Caco-2 (cell line): ENCODE measurements at regions not wholly inside any gene's neighbourhood (a gene's known extent, or its start where the extent isn't known, plus 50 kb on each side); places are given as distances from the start of the nearest gene placed in this dataset.

ENCODE experiments used
- BruUV-seq: library from RNA; stranded (reverse); fragments of 400-500 nt; replicated peaks from 2 replicates; lab custom pipeline; 2021; lab: Mats Ljungman, UMichigan
- CTCF ChIA-PET: fragments of 300-600 bp; sonication (Branson Sonifier 250); formaldehyde crosslinking; loops from one replicate; lab custom pipeline; 2022; ENCODE audit warnings: antibody characterized with exemption; lab: Charles Lee
- POLR2A ChIA-PET: fragments of 300-600 bp; sonication (Branson Sonifier 250); formaldehyde crosslinking; loops from one replicate; lab custom pipeline; 2022; ENCODE audit warnings: antibody characterized with exemption; lab: Charles Lee
- DNase-seq, 2 experiments: peaks; one replicate each; pipeline versions ENCODE4 v3.0.0 to v3.0.0-alpha.2; 2020 to 2022
- H3K27me3 ChIP-seq: replicated peaks from 2 replicates; pipeline ENCODE4 v1.6.0; 2011; ENCODE audit warnings: low read length; ENCODE audit not compliant: control insufficient read depth, insufficient read depth
- H3K36me3 ChIP-seq: 2 replicates; pipeline ENCODE4 v1.5.1; 2011; ENCODE audit warnings: low read length; ENCODE audit not compliant: control insufficient read depth, insufficient read depth
- H3K4me1 ChIP-seq: fragments of 250-450 bp; sonication (Bioruptor Pico); 2 replicates; pipeline ENCODE4 v1.5.1; 2020; ENCODE audit warnings: mild to moderate bottlenecking
- H3K4me3 ChIP-seq: 2 replicates; pipeline ENCODE4 v1.5.1; 2011; ENCODE audit warnings: low read depth, mild to moderate bottlenecking, control low read depth, low read length
- H3K9me3 ChIP-seq: fragments of 250-450 bp; sonication (Bioruptor Pico); 2 replicates; pipeline ENCODE4 v1.5.1; 2020; ENCODE audit warnings: mild to moderate bottlenecking, moderate library complexity
- H3K27ac Mint-ChIP-seq: one replicate; pipeline ENCODE4 v1.8.0; 2022; ENCODE audit warnings: mixed read lengths; ENCODE audit not compliant: unreplicated experiment
- H3K27me3 Mint-ChIP-seq: one replicate; pipeline ENCODE4 v1.8.0; 2022; ENCODE audit warnings: mixed read lengths; ENCODE audit not compliant: insufficient read depth, unreplicated experiment
- H3K36me3 Mint-ChIP-seq: one replicate; pipeline ENCODE4 v1.8.0; 2022; ENCODE audit warnings: mild to moderate bottlenecking, mixed read lengths; ENCODE audit not compliant: insufficient read depth, unreplicated experiment
- H3K4me1 Mint-ChIP-seq: one replicate; pipeline ENCODE4 v1.8.0; 2022; ENCODE audit warnings: low read depth, mixed read lengths; ENCODE audit not compliant: unreplicated experiment
- H3K4me3 Mint-ChIP-seq: one replicate; pipeline ENCODE4 v1.8.0; 2022; ENCODE audit warnings: mild to moderate bottlenecking, moderate library complexity, mixed read lengths; ENCODE audit not compliant: unreplicated experiment
- H3K9me3 Mint-ChIP-seq: one replicate; pipeline ENCODE4 v1.8.0; 2022; ENCODE audit warnings: mixed read lengths; ENCODE audit not compliant: unreplicated experiment
- intact Hi-C: fragments of 100-400 bp; cut with micrococcal nuclease; formaldehyde crosslinking; loops from one replicate; pipeline ENCODE4 v1.10.0; 2022; ENCODE audit not compliant: unreplicated experiment
- TF ChIP-seq, protein P1 (sequence below), 2 experiments: fragments of 200-600 bp in 1 of 2; IDR thresholded peaks; 1 replicate in 1 of 2; 2 replicates in 1 of 2; pipeline versions ENCODE4 v1.5.1 to v1.8.0; 2011 to 2022; ENCODE audit warnings: antibody characterized with exemption in 1 of 2, control low read depth in 1 of 2, inconsistent platforms in 1 of 2, low read depth in 1 of 2, low read length in 1 of 2, mild to moderate bottlenecking in 1 of 2, moderate library complexity in 1 of 2; ENCODE audit not compliant: insufficient read depth in 1 of 2, severe bottlenecking in 1 of 2, unreplicated experiment in 1 of 2

DNA sequence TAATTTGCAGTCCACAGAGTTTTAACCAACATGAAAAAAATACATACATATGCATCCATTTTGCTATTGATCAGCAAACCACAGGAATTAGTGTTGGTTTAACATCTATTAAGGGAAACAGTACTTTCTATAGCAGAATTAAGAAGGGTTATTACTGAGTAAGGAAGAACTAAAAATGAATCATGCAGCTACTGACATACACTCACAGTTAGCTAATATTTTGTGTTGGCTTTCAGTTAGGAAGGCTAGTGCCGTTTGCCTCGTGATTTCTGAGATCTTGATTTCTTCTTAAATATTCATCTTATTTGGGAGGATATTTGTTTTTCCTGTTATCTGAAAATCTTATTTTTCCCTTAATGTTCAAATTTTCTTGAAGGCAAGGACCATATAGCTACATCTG lies 423.4 kb downstream of the NOVA1 start:
- no peaks in the 10 kb centered on the region for H3K4me1 ChIP-seq
- TF ChIP-seq, protein P1, sequence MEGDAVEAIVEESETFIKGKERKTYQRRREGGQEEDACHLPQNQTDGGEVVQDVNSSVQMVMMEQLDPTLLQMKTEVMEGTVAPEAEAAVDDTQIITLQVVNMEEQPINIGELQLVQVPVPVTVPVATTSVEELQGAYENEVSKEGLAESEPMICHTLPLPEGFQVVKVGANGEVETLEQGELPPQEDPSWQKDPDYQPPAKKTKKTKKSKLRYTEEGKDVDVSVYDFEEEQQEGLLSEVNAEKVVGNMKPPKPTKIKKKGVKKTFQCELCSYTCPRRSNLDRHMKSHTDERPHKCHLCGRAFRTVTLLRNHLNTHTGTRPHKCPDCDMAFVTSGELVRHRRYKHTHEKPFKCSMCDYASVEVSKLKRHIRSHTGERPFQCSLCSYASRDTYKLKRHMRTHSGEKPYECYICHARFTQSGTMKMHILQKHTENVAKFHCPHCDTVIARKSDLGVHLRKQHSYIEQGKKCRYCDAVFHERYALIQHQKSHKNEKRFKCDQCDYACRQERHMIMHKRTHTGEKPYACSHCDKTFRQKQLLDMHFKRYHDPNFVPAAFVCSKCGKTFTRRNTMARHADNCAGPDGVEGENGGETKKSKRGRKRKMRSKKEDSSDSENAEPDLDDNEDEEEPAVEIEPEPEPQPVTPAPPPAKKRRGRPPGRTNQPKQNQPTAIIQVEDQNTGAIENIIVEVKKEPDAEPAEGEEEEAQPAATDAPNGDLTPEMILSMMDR (IDR thresholded peaks at IDR 0.05; ENCODE audit: insufficient read depth in 1 of 2, low read depth in 1 of 2, low read length in 1 of 2, severe bottlenecking in 1 of 2, unreplicated experiment in 1 of 2), result no peak
- intact Hi-C loops, result no loop called here
- Mint-ChIP-seq H3K27ac (no peak overlapping the region), H3K4me1 (no peaks in the 10 kb centered on the region), H3K27me3 (peaks cover 3% of the 10 kb centered on the region), H3K4me3 (no peak overlapping the region), H3K9me3 (no peaks in the 10 kb centered on the region), H3K36me3 (no peaks in the 10 kb centered on the region)
- no peaks in the 10 kb centered on the region for H3K9me3 ChIP-seq
- no TSS peak for BruUV-seq
- H3K36me3 ChIP-seq, result no peaks in the 10 kb centered on the region
- no peak overlapping the region for H3K4me3 ChIP-seq
- ChIA-PET POLR2A (no interaction called here), CTCF (no interaction called here)
- no peak for DNase-seq
- H3K27me3 ChIP-seq, result no peaks in the 10 kb centered on the region

DNA sequence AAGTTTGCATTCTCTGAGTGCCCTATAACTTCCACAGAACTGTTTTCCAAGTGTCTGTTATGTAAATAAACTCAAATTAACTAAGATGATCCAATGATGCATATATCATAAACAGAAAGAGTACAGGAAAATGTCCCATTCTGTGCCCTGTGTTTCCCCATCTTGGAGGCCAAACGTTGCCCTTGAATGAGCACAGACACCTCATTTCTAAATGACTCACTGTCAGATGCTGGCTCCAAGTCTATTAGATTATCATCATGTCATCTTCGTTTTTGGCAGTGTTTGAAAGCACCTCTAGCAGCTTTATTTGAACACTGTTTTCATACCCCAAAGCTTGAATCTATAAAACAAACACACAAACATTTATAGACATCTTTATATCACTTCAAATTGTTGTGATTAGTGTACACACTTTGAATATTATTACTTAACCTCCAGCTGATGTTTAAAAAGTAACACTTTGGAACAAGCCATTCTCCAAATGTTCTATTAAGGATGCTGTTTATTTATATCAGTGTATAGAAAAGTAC lies 424.2 kb downstream of the NOVA1 start:
- no peaks in the 10 kb centered on the region for H3K9me3 ChIP-seq
- ChIA-PET CTCF (no interaction called here), POLR2A (no interaction called here)
- no TSS peak for BruUV-seq
- H3K4me3 ChIP-seq, result no peak overlapping the region
- H3K4me3 Mint-ChIP-seq, result no peak overlapping the region
- intact Hi-C loops, result no loop called here
- H3K36me3 Mint-ChIP-seq, result no peaks in the 10 kb centered on the region
- H3K36me3 ChIP-seq, result no peaks in the 10 kb centered on the region
- no peaks in the 10 kb centered on the region for H3K9me3 Mint-ChIP-seq
- peaks cover 3% of the 10 kb centered on the region for H3K27me3 Mint-ChIP-seq
- DNase-seq, result no peak
- no peaks in the 10 kb centered on the region for H3K4me1 Mint-ChIP-seq
- H3K27me3 ChIP-seq, result no peaks in the 10 kb centered on the region
- H3K27ac Mint-ChIP-seq, result no peak overlapping the region
- no peaks in the 10 kb centered on the region for H3K4me1 ChIP-seq
- TF ChIP-seq, protein P1 (IDR thresholded peaks at IDR 0.05; ENCODE audit: insufficient read depth in 1 of 2, low read depth in 1 of 2, low read length in 1 of 2, severe bottlenecking in 1 of 2, unreplicated experiment in 1 of 2), result no peak

DNA sequence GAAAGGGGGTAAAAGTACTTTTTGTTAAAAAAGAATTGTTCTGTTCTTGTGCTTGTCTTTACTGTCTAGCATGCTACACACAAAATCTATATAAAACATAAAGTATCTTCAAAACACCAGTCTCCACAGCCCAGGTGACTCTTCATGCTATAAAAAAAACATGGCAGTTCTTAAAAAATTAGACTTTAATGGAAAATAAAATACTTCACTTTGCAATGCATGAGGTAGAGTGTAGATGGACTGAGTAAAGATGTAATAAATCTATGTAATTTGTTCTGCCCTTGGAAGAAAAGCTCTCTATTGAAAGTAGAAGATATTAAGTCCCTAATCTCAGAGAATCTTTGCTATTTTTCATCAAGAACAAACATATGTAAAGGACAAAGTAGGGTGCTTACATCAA lies 425.4 kb downstream of the NOVA1 start:
- no peak overlapping the region for H3K4me3 Mint-ChIP-seq
- no peaks in the 10 kb centered on the region for H3K4me1 Mint-ChIP-seq
- no peak for DNase-seq
- no peaks in the 10 kb centered on the region for H3K36me3 Mint-ChIP-seq
- Histone ChIP-seq H3K36me3 (no peaks in the 10 kb centered on the region), H3K9me3 (no peaks in the 10 kb centered on the region), H3K27me3 (no peaks in the 10 kb centered on the region), H3K4me1 (no peaks in the 10 kb centered on the region), H3K4me3 (no peak overlapping the region)
- BruUV-seq, result no TSS peak
- H3K27ac Mint-ChIP-seq, result no peak overlapping the region
- ChIA-PET CTCF (no interaction called here), POLR2A (no interaction called here)
- TF ChIP-seq, protein P1 (IDR thresholded peaks at IDR 0.05; ENCODE audit: insufficient read depth in 1 of 2, low read depth in 1 of 2, low read length in 1 of 2, severe bottlenecking in 1 of 2, unreplicated experiment in 1 of 2), result no peak
- intact Hi-C loops, result no loop called here
- peaks cover 3% of the 10 kb centered on the region for H3K27me3 Mint-ChIP-seq
- H3K9me3 Mint-ChIP-seq, result no peaks in the 10 kb centered on the region
